NCI-H82 treated with DMSO at 0.1 percent for 48 hours (cell line): ENCODE measurements at regions not wholly inside any gene's neighbourhood (a gene's known extent, or its start where the extent isn't known, plus 50 kb on each side); places are given as distances from the start of the nearest gene placed in this dataset.

ENCODE experiments used
- DNase-seq: peaks from one replicate; lab custom pipeline; 2025; ENCODE audit not compliant: unreplicated experiment; lab: John Stamatoyannopoulos, UW

- no peak for DNase-seq
Measured at GRCh38 chr4:20302336-20302735, 50.6 kb downstream of the SLIT2 start.

DNA sequence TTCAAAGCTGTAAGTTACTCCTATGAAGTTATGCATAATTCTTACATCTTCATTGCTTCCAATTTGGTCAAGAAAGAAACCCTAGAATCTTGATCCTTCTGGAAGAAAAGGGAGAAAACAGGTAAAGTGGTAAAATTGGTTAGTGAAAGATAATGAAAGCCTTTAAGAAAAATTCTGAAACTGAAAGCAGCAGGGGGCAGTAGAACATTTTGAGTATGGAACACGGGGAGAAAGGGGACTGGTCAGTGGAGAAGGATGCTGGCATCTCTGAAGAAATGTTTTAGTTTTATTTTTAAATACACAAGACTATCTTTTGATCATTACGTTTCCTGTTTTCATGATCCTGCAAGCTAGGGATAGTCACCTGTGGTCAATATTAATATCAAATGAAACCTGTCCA, 54.3 kb downstream of the SLIT2 start:
- no peak for DNase-seq

DNA sequence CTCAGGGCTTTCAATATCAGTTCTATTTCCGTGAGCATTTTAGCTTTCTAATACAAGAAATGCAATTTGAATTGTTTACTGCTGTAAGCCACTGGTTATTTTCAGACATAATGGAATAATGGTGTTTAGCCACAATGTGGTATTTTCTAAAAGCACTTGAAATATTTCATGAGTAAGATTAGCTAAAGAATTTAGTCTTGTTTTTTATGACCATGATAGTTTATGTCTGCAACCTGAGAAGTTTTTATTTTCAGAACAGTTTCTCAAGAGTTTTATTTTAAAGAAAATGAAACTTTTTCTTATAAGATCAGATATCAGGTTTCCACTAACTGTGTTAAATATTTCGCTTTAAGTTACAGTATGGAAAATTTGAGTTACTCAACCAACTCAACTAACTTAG, 60.2 kb downstream of the SLIT2 start:
- DNase-seq, result no peak

GRCh38 chr4:20313237-20314030, 61.7 kb downstream of the SLIT2 start:
- DNase-seq, result no peak

DNA sequence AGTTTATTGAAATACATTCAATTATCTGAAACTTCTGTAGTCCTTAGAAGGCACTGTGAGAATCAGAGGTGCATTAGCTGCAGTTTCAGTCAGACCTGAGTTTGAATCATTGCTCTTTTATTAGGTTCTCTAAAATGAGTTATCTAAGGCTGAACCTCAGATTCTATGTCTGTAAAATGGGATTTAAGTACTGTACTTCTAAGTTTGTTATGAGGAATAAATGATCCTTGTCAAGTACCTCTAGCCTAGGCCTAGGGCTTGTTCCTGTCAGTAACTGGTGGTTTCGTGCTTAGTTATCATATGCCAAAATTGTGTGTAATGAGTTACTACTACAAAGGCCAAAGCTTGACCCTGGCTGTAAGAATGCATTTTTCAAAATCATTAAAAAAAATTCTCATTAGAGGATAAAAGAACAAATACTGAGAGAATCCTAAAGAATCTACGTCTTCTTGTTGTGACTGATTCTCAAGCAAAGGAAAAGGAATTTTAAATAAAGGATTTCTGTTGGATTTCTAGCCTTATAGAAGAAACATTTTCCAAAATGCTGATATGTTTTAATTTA, 65.8 kb downstream of the SLIT2 start:
- DNase-seq, result no peak

- DNase-seq, result peak; percentile 17
Measured at GRCh38 chr4:20318001-20318908, 66.5 kb downstream of the SLIT2 start.

DNA sequence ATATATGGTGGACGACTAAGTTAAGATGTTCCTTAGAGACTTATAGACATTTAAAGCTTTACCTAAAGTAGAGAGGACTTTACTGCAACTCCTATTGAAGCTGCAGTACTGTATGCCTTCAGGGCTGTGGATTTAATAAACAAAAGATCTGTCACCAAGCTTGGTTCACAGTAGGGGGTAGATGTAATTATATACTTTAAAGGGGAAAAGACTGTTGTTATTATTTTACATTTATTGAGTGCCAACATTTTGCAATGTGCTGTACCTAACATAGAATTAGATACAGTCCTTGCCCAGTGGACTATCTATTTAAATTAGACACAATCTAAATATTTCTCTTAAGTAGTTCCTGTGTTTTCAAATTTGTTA, 67.2 kb downstream of the SLIT2 start:
- DNase-seq, result no peak

DNA sequence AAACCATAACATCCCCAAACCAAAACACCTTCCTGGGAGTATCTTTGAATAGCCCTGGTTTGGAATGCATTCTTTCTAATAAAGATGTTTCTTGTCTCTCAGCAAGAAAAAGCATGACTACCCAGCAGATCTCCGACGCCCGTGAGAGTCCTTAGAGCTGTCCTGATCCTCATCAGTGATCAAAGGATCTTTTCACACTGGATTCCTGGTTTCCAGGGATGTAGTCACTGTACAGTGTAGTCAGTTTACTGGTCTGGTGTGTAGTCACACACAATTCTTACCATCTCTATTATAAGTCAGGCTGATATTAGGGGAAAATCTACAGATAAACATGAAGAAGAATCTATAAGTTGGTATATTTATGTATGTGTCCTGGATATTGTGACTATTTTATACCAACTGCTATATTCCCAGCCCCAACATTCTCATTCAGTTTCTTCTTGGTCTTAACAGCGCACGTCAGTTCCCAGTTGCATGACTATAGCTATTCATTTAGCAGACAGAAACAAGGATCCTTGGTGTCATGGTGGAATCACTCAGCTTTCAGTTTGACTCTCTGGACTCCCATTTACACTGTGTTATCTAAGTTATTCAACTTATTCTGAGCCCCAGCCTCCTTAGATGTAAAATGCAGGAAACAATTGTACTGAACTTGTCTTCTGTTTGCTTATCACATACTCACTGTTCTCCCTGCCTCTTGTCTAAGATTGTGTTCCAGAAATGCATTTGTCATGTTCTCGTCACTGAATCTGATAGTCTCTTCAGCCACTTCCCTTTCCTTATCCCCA, 68.3 kb downstream of the SLIT2 start:
- no peak for DNase-seq

- DNase-seq, result no peak
Measured at GRCh38 chr4:20323991-20324390, 72.3 kb downstream of the SLIT2 start.

DNA sequence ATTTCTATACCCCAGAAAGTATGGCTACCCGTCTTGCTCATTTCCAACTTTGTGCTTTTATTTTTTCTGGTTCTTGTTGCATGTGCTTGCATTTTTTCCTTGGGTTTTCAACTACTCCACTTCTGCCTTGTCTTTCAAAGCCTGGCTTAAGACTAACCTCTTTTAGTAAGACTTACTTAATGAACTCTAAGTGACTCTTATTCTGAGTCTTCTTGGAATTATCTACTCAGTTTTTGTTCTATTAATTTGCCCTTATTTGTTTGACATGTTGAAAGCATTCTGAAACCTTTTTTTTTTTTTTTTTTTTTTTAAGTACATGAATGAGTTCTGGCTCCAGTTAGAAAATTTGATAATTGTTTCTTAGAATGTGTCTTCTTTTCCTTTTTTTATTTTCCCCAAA, 74.8 kb downstream of the SLIT2 start:
- no peak for DNase-seq

DNA sequence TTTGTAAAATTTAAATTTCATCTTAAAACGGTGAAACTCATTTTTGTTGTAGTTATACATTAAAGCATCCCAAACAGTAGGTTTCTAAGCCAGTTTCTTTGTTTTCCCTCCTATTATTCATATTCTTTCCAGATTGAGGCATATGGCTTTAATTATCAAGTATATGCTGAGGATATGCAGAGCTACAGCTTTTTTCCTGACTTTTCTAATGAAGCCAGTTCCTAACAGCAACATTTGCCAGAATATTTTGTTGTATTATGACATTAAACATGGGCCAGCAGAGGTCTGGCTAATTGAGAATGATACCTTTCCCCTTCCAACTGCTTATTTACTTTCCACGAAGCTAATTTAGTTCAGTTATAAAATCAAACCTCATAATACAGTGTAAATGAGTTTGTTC, 75.3 kb downstream of the SLIT2 start:
- no peak for DNase-seq

GRCh38 chr4:20327808-20328207, 76.1 kb downstream of the SLIT2 start:
- no peak for DNase-seq

DNA sequence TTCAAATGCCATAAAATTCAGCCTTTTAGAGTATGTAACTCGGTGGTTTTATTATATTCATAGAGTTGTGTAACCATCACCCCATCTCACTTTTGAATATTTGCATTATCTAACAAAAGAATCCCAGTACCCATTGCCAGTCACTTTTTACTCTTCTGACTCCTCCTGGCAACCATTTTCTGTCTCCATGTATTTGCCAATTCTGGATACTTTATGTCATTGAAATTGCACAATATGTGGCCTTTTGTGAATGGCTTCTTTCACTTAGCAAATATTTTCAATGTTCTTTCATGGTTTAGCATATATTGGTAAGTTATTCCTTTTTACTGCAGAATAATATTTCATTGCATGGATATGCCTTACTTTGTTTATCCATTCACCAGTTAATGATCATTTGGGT, 79.9 kb downstream of the SLIT2 start:
- DNase-seq, result no peak

GRCh38 chr4:20333141-20333715, 81.5 kb downstream of the SLIT2 start:
- DNase-seq, result no peak

DNA sequence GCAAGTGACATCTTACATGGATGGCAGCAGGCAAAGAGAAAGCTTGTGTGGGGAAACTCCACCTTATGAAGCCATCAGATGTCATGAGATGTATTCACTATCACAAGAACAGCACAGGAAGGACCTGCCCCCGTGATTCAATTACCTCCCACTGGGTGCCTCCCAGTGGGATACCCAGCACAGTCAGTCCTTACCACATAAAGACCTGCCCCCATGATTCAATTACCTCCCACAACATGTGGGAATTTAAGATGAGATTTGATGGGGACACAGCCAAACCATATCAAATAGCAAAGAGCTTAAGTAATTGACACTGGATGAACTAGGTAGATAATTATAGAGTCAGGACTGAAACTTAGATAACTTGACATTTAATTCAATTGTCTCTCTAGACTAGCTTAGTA, 85.6 kb downstream of the SLIT2 start:
- DNase-seq, result peak; percentile 72

DNA sequence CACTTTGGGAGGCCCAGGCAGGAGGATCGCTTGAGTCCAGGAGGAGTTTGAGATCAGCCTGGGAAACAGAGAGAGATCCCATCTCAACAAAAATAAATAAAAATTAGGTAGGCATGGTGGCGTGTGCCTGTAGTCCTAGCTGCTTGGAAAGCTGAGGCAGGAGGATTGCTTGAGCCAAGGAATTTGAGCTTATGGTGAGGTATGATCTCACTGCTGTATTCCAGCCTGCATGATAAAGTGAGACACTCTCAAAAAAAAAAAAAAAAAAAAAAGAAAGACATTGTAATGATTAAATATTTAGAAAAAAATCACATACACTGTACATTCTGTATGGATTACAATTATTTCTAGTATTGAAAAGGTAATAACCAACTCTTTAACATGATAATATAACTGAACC, 87.1 kb downstream of the SLIT2 start:
- DNase-seq, result no peak

DNA sequence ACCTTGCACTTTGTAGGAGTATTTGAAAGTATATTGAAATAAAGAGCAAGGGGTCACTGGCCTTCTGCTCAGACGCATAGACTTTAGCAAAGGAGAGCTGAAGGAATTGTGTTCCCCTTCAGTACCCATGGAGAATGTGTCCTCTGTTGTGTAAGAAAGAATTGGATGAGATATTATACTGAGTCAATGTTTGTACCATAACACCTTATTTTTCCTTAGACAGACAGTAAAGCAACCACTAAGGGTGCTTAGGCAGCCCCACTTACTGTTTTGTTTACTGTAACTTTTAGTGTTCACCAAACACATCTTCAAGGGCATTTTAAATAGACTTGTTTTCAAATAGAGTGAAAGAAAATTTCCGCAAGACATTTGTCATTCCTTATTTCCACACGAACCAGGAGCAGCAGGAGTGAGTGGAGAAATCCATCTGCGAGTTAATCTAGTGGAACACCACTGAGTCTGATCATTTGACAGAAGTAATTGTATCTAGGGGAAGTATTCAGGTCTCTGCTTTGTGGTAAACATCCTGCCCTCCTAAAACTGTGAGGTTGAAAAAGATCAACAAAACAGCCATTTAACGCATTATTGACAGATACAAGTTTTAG, 89.5 kb downstream of the SLIT2 start:
- no peak for DNase-seq

- DNase-seq, result no peak
Measured at GRCh38 chr4:20347531-20347930, 95.8 kb downstream of the SLIT2 start.

GRCh38 chr4:20348411-20348810, 96.7 kb downstream of the SLIT2 start:
- DNase-seq, result no peak

DNA sequence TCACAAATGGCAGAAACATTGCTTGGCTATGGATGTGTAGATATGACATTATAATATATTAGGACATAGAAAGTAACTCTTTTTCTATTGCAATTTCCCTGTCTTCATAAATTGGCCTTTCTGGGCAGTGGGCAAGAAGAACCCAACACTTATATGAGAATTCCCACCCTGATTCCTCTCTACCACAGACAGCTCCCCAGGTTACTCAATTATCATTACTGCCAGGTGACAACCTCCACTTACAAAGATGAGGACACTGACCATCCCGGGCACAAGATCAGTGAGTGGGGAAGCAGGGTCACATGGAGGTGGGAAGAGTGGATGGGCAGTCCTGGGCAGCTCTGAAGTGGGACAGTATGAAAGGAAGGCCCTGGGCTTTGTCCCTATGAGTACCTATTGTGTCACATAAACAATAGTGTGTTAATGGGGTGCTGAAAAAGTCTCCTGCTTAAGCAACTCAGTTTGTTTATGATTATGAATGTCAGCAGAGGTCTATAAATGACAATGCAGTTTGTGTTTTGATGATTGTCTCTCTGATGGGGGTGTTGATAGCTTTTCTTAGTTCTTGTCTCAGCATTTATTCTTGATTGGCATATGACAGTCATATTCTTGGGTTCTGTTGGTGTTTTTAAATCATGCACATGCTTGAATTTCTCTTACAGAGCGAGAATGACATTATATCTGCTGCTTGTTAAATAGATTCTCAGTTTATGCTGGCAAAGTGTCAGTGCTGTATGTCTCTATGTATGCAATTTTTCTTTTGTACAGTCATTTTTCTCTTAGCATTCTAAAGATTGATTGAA, 99.9 kb downstream of the SLIT2 start:
- no peak for DNase-seq
